B cell (primary cell): ENCODE measurements at regions not wholly inside any gene's neighbourhood (a gene's known extent, or its start where the extent isn't known, plus 50 kb on each side); places are given as distances from the start of the nearest gene placed in this dataset.
"Not testable (repeated sequence)": the region's sequence is repeated elsewhere in the genome, so short reads cannot be mapped to it uniquely, and the experiment has no call there.

ENCODE experiments used
- ATAC-seq: fragments of 200-7000 bp; cut with Tn5 transposase; one replicate; pipeline ENCODE4 v1.10.0; 2021; ENCODE audit warnings: low read depth, mild to moderate bottlenecking, moderate number of reproducible peaks, moderate library complexity
- CTCF ChIA-PET: fragments of 350-600 bp; sonication (Branson Sonifier 250); formaldehyde crosslinking; loops from one replicate; lab custom pipeline; 2021; ENCODE audit warnings: antibody characterized with exemption, inconsistent platforms; lab: Charles Lee
- POLR2A ChIA-PET: fragments of 350-600 bp; sonication (Branson Sonifier 250); formaldehyde crosslinking; loops from one replicate; lab custom pipeline; 2021; ENCODE audit warnings: antibody characterized with exemption; lab: Charles Lee
- DNase-seq: peaks from one replicate; pipeline ENCODE4 v3.0.0; 2013
- H2AFZ ChIP-seq: 2 replicates; pipeline ENCODE4 v1.6.1; 2012; ENCODE audit warnings: mild to moderate bottlenecking, low read depth, low read length; ENCODE audit not compliant: insufficient read depth, poor library complexity, severe bottlenecking
- H3K27ac ChIP-seq, 2 donors: 1 replicate in 1 of 2; 2 replicates in 1 of 2; pipeline ENCODE4 v1.5.1; 2012 to 2013; ENCODE audit warnings: low read length in 2 of 2, mild to moderate bottlenecking in 2 of 2, moderate library complexity in 1 of 2
- H3K27me3 ChIP-seq, 4 experiments: fragments of 200-600 bp in 1 of 4; sonication (generic) in 1 of 4; replicated peaks in 1 of 4; 1 replicate in 2 of 4; 2 replicates in 2 of 4; pipeline versions ENCODE4 v1.6.1 to v1.7.0; 2013 to 2016; ENCODE audit warnings: low read length in 3 of 4, mild to moderate bottlenecking in 2 of 4, mixed read lengths in 1 of 4, moderate library complexity in 1 of 4; ENCODE audit not compliant: insufficient read depth in 4 of 4, control insufficient read depth in 3 of 4; ENCODE audit errors: control extremely low read depth in 1 of 4
- H3K36me3 ChIP-seq, 2 experiments: replicated peaks in 1 of 2; 1 replicate in 1 of 2; 2 replicates in 1 of 2; pipeline versions ENCODE4 v1.6.1 to v1.7.1; 2013; ENCODE audit warnings: low read length in 1 of 2; ENCODE audit not compliant: insufficient read depth in 2 of 2, control insufficient read depth in 1 of 2; ENCODE audit errors: control extremely low read depth in 1 of 2, extremely low read depth in 1 of 2
- H3K4me1 ChIP-seq, 2 donors: fragments of 200-600 bp in 1 of 2; sonication (generic) in 1 of 2; 1 replicate in 1 of 2; 2 replicates in 1 of 2; pipeline versions ENCODE4 v1.5.1 to v1.6.1; 2013 to 2017; ENCODE audit warnings: low read length in 2 of 2; ENCODE audit not compliant: control insufficient read depth in 2 of 2, insufficient read depth in 2 of 2
- H3K4me2 ChIP-seq: replicated peaks from 2 replicates; pipeline ENCODE3; 2012; ENCODE audit warnings: mild to moderate bottlenecking, low read depth, low read length; ENCODE audit not compliant: poor library complexity, severe bottlenecking
- H3K4me3 ChIP-seq, 5 experiments: fragments of 200-600 bp in 1 of 5; sonication (generic) in 1 of 5; 1 replicate in 3 of 5; 2 replicates in 2 of 5; pipeline versions ENCODE4 v1.5.1 to v1.7.0; 2011 to 2016; ENCODE audit warnings: low read length in 4 of 5, mild to moderate bottlenecking in 4 of 5, low read depth in 2 of 5, control low read depth in 1 of 5, moderate library complexity in 1 of 5; ENCODE audit not compliant: insufficient read depth in 1 of 5; ENCODE audit errors: control extremely low read depth in 1 of 5, extremely low read depth in 1 of 5
- H3K79me2 ChIP-seq: fragments of 200-600 bp; sonication (generic); one replicate; pipeline ENCODE4 v1.6.0; 2016; ENCODE audit warnings: low read length; ENCODE audit not compliant: control insufficient read depth, insufficient read depth
- H3K9ac ChIP-seq: fragments of 200-600 bp; sonication (generic); 2 replicates; pipeline ENCODE4 v1.6.1; 2017; ENCODE audit warnings: mild to moderate bottlenecking, low read length, moderate library complexity
- H3K9me3 ChIP-seq, 3 donors: one replicate each; pipeline versions ENCODE4 v1.6.1 to v1.7.1; 2013; ENCODE audit warnings: low read length in 2 of 3; ENCODE audit not compliant: control insufficient read depth in 2 of 3, insufficient read depth in 1 of 3; ENCODE audit errors: control extremely low read depth in 1 of 3
- H4K20me1 ChIP-seq: 2 replicates; pipeline ENCODE4 v1.6.0; 2012; ENCODE audit warnings: mild to moderate bottlenecking, low read length; ENCODE audit not compliant: insufficient read depth, control insufficient read depth, poor library complexity, severe bottlenecking
- H3K27ac Mint-ChIP-seq: one replicate; pipeline ENCODE4 v1.8.0; 2021; ENCODE audit warnings: mixed read lengths
- H3K27me3 Mint-ChIP-seq: one replicate; pipeline ENCODE4 v1.8.0; 2021; ENCODE audit warnings: mixed read lengths
- H3K4me1 Mint-ChIP-seq: one replicate; pipeline ENCODE4 v1.8.0; 2021; ENCODE audit warnings: mixed read lengths
- H3K4me3 Mint-ChIP-seq: one replicate; pipeline ENCODE4 v1.8.0; 2021; ENCODE audit warnings: mixed read lengths
- H3K9me3 Mint-ChIP-seq: one replicate; pipeline ENCODE4 v1.8.0; 2022; ENCODE audit warnings: mixed read lengths; ENCODE audit not compliant: insufficient read depth
- WGBS: methylation state at CpG from one replicate; pipeline ENCODE4 v1.1.5; 2013; ENCODE audit warnings: missing lambda C conversion rate; ENCODE audit not compliant: insufficient coverage; 5-methylcytosine and 5-hydroxymethylcytosine counted together
- intact Hi-C: fragments of 100-400 bp; cut with micrococcal nuclease; formaldehyde crosslinking; loops from one replicate; pipeline ENCODE4 v1.10.0; 2022

DNA sequence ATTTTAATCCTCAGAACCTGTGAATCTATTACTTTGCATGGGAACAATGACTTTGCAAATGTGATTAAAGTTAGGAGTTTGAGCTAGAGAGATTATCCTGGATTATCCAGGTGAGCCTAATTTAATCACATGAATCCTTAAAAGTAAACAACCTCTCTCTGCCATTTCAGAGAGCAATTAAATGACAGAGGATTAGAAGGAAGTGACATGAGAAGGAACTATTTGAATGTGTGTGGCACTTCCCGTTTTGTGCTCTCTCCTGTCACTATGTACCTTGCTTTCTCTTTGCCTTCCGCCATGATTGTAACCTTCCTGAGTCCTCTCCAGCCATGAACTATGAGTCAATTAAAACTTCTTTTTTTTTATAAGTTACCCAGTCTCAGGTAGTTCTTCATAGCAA lies 559.2 kb downstream of the PRIM2 start:
- intact Hi-C loops, POLR2A ChIA-PET, ATAC-seq: not testable (repeated sequence)

DNA sequence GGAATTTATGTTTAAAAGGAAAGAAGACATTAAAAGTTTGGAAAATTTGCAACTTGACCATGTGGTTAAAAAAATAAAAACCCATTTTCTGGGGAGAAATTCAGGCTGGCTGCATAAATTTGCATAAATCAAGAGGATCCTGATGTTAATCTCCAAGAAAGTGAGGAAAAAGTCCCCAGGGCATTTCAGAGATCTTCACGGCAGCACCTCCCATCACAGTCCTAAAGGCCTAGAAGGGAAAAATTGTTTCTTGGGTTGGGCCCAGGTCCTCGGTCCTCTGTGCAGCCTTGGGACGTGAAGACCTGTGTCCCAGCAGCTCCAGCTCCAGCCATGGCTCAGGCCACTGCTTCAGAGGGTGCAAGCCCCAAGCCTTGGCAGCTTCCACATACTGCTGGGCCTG lies 560.3 kb downstream of the PRIM2 start:
- H3K4me1 ChIP-seq, H3K4me1 Mint-ChIP-seq, H4K20me1 ChIP-seq, H3K4me3 ChIP-seq, CTCF ChIA-PET, H3K27me3 Mint-ChIP-seq, H3K27ac Mint-ChIP-seq, H3K27ac ChIP-seq, DNase-seq, intact Hi-C loops, H3K27me3 ChIP-seq, POLR2A ChIA-PET, H3K9me3 ChIP-seq, H3K36me3 ChIP-seq, H3K9ac ChIP-seq, H3K4me3 Mint-ChIP-seq, H3K4me2 ChIP-seq, ATAC-seq, H2AFZ ChIP-seq, H3K79me2 ChIP-seq, H3K9me3 Mint-ChIP-seq: not testable (repeated sequence)
- WGBS, result no CpG with 5 or more reads among the region's 3 CpGs

More for the DNA sequence above, 559.2 kb downstream of the PRIM2 start:
- WGBS, result no CpG with 5 or more reads among the region's 2 CpGs
- H3K27me3 ChIP-seq, H3K9me3 ChIP-seq, H3K27me3 Mint-ChIP-seq, H3K27ac Mint-ChIP-seq, H3K4me3 ChIP-seq, CTCF ChIA-PET, H3K4me1 Mint-ChIP-seq, H4K20me1 ChIP-seq, H3K4me2 ChIP-seq, H3K9ac ChIP-seq, H3K27ac ChIP-seq, DNase-seq, H3K79me2 ChIP-seq, H3K4me1 ChIP-seq, H3K4me3 Mint-ChIP-seq, H2AFZ ChIP-seq, H3K9me3 Mint-ChIP-seq, H3K36me3 ChIP-seq: not testable (repeated sequence)

DNA sequence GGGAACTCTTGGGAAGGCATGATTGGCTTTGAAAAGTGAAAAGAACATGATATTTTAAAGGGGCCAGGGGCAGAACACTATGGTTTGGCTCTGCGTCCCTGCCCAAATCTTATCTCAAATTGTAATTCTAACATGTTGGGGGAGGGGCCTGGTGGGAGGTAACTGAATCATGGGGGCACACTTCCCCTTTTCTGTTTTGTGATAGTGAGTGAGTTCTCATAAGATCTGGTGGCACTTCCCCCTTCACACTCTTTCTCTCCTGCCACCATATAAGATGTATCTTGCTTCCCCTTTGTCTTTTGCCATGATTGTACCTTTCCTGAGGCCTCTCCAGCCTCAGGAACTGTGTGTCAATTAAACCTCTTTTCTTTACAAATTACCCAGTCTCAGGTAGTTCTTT lies 561.4 kb downstream of the PRIM2 start:
- H3K4me3 Mint-ChIP-seq, H3K9ac ChIP-seq, H2AFZ ChIP-seq, POLR2A ChIA-PET, intact Hi-C loops, DNase-seq, H3K27me3 Mint-ChIP-seq, ATAC-seq, H3K4me1 Mint-ChIP-seq, CTCF ChIA-PET, H3K27ac Mint-ChIP-seq, H3K9me3 Mint-ChIP-seq, H3K79me2 ChIP-seq, H3K4me1 ChIP-seq, H3K36me3 ChIP-seq, H3K27me3 ChIP-seq, H3K27ac ChIP-seq, H4K20me1 ChIP-seq, H3K9me3 ChIP-seq, H3K4me2 ChIP-seq, H3K4me3 ChIP-seq: not testable (repeated sequence)
- whole genome bisulfite sequencing, result no CpG with 5 or more reads among the region's 1 CpG

DNA sequence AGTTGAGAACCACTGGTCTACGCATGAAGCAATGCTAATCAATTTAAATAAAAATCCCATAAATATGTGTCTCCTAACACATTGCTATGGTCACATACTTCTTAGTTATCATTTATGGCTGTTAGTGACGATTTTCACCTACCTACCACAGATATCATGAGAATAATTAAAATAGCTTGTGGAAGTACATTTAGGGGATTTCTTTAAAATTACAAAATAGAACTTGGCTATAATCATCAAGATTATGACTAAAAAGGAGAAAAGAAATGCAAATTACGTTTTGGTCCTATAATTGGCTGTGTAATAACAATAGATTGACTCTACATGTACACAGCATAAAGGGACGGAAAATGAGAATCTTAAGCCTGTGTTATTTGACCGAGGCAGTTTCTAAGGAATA lies 581.4 kb downstream of the PRIM2 start:
- DNase-seq, ATAC-seq, POLR2A ChIA-PET, H3K4me1 ChIP-seq, H3K27me3 ChIP-seq, intact Hi-C loops, H3K9me3 Mint-ChIP-seq, H3K4me3 ChIP-seq, H3K4me1 Mint-ChIP-seq, H3K27ac Mint-ChIP-seq, H3K9ac ChIP-seq, H4K20me1 ChIP-seq, H3K4me3 Mint-ChIP-seq, H3K9me3 ChIP-seq, H3K4me2 ChIP-seq, H3K36me3 ChIP-seq, H3K79me2 ChIP-seq, H3K27ac ChIP-seq, H2AFZ ChIP-seq, H3K27me3 Mint-ChIP-seq, CTCF ChIA-PET: not testable (repeated sequence)
- no CpG with 5 or more reads among the region's 5 CpGs for whole genome bisulfite sequencing
